Retinal pigment epithelial cell (primary cell): ENCODE measurements at regions not wholly inside any gene's neighbourhood (a gene's known extent, or its start where the extent isn't known, plus 50 kb on each side); places are given as distances from the start of the nearest gene placed in this dataset.

Experiments
- DNase-seq: peaks from one replicate; pipeline ENCODE4 v3.0.0-alpha.2; 2010; ENCODE audit warnings: low read depth
- H3K4me3 ChIP-seq: 2 replicates; pipeline ENCODE4 v1.5.1; 2011; ENCODE audit warnings: mild to moderate bottlenecking, low read length, control low read depth, moderate library complexity
- CTCF ChIP-seq: conservative IDR thresholded peaks from 2 replicates; pipeline ENCODE4 v1.5.1; 2011; ENCODE audit warnings: low read depth, low read length, control low read depth, inconsistent platforms

GRCh38 chr1:88074661-88075060 is 609.4 kb upstream of the PKN2 start:
- no peak for DNase-seq
- no peak for TF ChIP-seq CTCF
- H3K4me3 ChIP-seq, result no peak overlapping the region

DNA sequence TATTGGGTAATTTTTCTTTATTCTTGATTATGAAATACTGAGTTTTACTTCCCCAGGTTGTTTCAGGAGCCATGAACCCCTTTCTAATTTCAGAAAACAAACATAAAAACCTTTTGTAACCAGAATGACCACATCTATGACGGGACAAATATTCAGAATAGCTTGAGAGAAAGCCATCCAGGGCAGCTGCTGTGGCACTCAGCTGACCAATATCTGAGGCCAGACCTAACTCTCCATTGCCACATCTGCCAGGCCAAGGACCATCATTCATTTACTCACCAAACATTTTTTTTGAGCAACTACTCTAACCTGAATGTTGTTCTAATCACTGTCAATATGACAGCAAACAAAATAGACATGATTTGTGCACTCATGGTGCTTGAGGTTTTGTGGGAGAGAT is 608.3 kb upstream of the PKN2 start:
- DNase-seq, result no peak
- no peak for TF ChIP-seq CTCF
- H3K4me3 ChIP-seq, result no peak overlapping the region

DNA sequence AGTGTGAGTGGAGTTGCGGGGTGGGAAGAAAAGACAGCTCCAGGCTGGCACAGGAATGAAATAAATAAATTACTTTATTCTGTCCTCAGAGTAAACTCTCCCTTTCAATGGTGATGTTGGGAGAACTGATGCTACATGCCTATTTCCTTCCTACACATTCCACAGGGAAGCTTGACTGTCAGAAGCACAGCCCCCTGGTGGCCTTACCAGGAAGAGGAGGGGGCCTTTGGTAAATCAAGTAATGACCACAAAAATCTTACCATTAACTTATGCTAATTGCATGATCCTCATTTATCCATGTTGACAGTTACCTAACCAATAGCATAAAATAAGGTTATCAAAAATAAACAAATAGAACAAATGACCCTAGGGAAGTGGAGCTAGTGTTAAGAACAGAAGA is 605.0 kb upstream of the PKN2 start:
- peak; percentile 76 for TF ChIP-seq CTCF
- H3K4me3 ChIP-seq, result no peak overlapping the region
- no peak for DNase-seq

- DNase-seq, result no peak
- TF ChIP-seq CTCF, result no peak
- H3K4me3 ChIP-seq, result no peak overlapping the region
Observed at GRCh38 chr1:88080875-88081274, 603.2 kb upstream of the PKN2 start.

DNA sequence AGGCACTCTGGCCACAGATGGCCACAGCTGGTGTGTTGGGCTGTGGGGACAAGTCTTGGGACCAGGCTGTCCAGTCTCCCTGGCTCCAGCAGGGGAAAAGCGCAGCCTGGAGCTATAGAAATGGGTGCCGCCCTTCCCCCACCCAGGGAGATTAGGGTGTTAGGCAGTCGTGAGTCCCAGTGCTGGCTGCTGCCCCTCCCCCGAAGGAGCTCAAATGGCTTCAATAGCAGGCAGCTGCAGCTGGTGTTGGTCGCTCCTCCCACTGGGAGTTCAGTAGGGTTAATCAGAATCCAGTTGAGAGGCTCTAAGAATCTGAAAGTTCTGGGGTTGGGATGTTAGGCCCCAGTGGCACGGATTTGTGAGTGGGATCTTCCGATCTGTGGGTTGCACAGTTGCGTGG is 595.6 kb upstream of the PKN2 start:
- no peak overlapping the region for H3K4me3 ChIP-seq
- no peak for TF ChIP-seq CTCF
- DNase-seq, result no peak

DNA sequence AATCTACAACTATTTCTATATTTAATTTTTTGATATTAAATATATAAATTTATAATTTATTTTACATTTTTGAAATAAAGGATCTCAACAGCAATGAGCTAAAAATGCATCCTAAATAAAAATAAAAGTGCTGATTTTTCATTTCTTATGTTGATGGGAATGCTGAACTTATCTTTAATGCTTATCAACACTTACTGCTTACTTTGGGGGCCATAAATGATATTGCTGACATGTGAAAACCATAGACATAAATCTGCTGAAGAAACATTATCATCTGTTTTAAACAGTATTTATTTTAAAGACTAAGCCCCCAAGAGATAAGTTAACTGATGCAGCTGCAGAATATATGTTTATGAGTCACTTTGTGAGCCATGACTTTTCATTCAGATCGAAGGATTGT is 594.1 kb upstream of the PKN2 start:
- no peak for DNase-seq
- TF ChIP-seq CTCF, result no peak
- H3K4me3 ChIP-seq, result no peak overlapping the region

DNA sequence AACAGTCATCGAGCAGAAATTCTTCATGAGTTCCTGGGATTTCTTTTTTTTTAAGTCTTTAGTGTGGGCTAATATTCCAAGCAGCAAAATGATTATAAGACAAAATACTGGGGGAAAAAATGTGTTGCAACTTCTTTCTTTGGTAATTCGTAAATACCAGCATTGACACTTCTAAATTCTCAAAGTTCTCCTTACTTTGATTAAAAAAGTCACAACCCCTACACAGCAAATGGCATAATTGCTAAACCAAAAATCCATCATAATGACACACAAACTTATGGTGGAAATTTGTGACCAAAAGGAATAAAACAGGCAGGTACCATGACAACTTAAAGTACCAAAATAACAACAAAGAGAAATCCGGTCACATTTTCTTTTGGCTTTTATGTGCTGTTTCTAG is 585.2 kb upstream of the PKN2 start:
- no peak for DNase-seq
- no peak for TF ChIP-seq CTCF
- H3K4me3 ChIP-seq, result no peak overlapping the region
